Muscle of leg (tissue), 3 donors: ENCODE measurements at regions not wholly inside any gene's neighbourhood (a gene's known extent, or its start where the extent isn't known, plus 50 kb on each side); places are given as distances from the start of the nearest gene placed in this dataset.
A peak's percentile ranks its signal among the peaks of the same experiment; 100 is the strongest.

Experiments
- DNase-seq: peaks from one replicate; pipeline ENCODE4 v3.0.0; 2013
- H3K27ac ChIP-seq: one replicate; pipeline ENCODE4 v1.5.1; 2013; ENCODE audit warnings: mild to moderate bottlenecking, low read length, control low read depth
- H3K27me3 ChIP-seq: one replicate; pipeline ENCODE4 v1.6.1; 2013; ENCODE audit warnings: low read length; ENCODE audit not compliant: control insufficient read depth, insufficient read depth
- H3K36me3 ChIP-seq: one replicate; pipeline ENCODE4 v1.6.1; 2013; ENCODE audit warnings: low read length; ENCODE audit not compliant: control insufficient read depth, insufficient read depth
- H3K4me1 ChIP-seq: one replicate; pipeline ENCODE4 v1.6.1; 2013; ENCODE audit warnings: low read length; ENCODE audit not compliant: control insufficient read depth, insufficient read depth
- H3K4me3 ChIP-seq: one replicate; pipeline ENCODE4 v1.5.1; 2013; ENCODE audit warnings: low read length, control low read depth
- H3K9me3 ChIP-seq: replicated peaks from 2 replicates; pipeline ENCODE4 v1.6.1; 2013; ENCODE audit warnings: low read depth, low read length; ENCODE audit not compliant: control insufficient read depth
- WGBS: methylation state at CpG from one replicate; pipeline ENCODE4 v1.1.5; 2013; ENCODE audit warnings: missing lambda C conversion rate; ENCODE audit not compliant: insufficient coverage; 5-methylcytosine and 5-hydroxymethylcytosine counted together

- no CpG with 5 or more reads among the region's 2 CpGs for WGBS
- no peak overlapping the region for H3K27ac ChIP-seq
- H3K9me3 ChIP-seq: peaks cover 4% of the 10 kb centered on the region
- H3K4me1 ChIP-seq: no peaks in the 10 kb centered on the region
- H3K36me3 ChIP-seq: no peaks in the 10 kb centered on the region
- no peak overlapping the region for H3K4me3 ChIP-seq
- no peaks in the 10 kb centered on the region for H3K27me3 ChIP-seq
- no peak for DNase-seq
Measured at GRCh38 chr9:108094676-108094993, 605.1 kb upstream of the KLF4 start.

GRCh38 chr9:108093773-108094675 lies 604.5 kb upstream of the KLF4 start:
- DNase-seq: no peak
- H3K9me3 ChIP-seq: peaks cover 4% of the 10 kb centered on the region
- H3K4me3 ChIP-seq: no peak overlapping the region
- no peaks in the 10 kb centered on the region for H3K36me3 ChIP-seq
- no peaks in the 10 kb centered on the region for H3K27me3 ChIP-seq
- no peaks in the 10 kb centered on the region for H3K4me1 ChIP-seq
- H3K27ac ChIP-seq: no peak overlapping the region
- WGBS: no CpG with 5 or more reads among the region's 1 CpG

GRCh38 chr9:108088916-108089315 lies 599.3 kb upstream of the KLF4 start:
- DNase-seq: no peak
- H3K4me3 ChIP-seq: no peak overlapping the region
- no peaks in the 10 kb centered on the region for H3K4me1 ChIP-seq
- H3K36me3 ChIP-seq: no peaks in the 10 kb centered on the region
- peaks cover 4% of the 10 kb centered on the region for H3K9me3 ChIP-seq
- no peaks in the 10 kb centered on the region for H3K27me3 ChIP-seq
- WGBS: 93% methylated on average over 2 of the region's 3 CpGs
- no peak overlapping the region for H3K27ac ChIP-seq

GRCh38 chr9:108087781-108088180 lies 598.2 kb upstream of the KLF4 start:
- WGBS: 80% methylated on average over 4 of the region's 5 CpGs
- H3K9me3 ChIP-seq: peaks cover 3% of the 10 kb centered on the region
- no peaks in the 10 kb centered on the region for H3K36me3 ChIP-seq
- H3K27ac ChIP-seq: no peak overlapping the region
- no peak overlapping the region for H3K4me3 ChIP-seq
- no peak for DNase-seq
- no peaks in the 10 kb centered on the region for H3K4me1 ChIP-seq
- H3K27me3 ChIP-seq: no peaks in the 10 kb centered on the region

- H3K9me3 ChIP-seq: no peaks in the 10 kb centered on the region
- 38% methylated on average over 3 of the region's 4 CpGs for WGBS
- H3K27me3 ChIP-seq: no peaks in the 10 kb centered on the region
- no peak overlapping the region for H3K4me3 ChIP-seq
- H3K36me3 ChIP-seq: no peaks in the 10 kb centered on the region
- H3K4me1 ChIP-seq: no peaks in the 10 kb centered on the region
- DNase-seq: no peak
- no peak overlapping the region for H3K27ac ChIP-seq
Measured at GRCh38 chr9:108086624-108087023, 597.1 kb upstream of the KLF4 start.

- Histone ChIP-seq H3K4me3 (no peak overlapping the region), H3K36me3 (no peaks in the 10 kb centered on the region), H3K4me1 (peaks cover 2% of the 10 kb centered on the region), H3K27me3 (no peaks in the 10 kb centered on the region), H3K27ac (no peak overlapping the region), H3K9me3 (no peaks in the 10 kb centered on the region)
- 96% methylated on average over 4 of the region's 6 CpGs for WGBS
- no peak for DNase-seq
Measured at GRCh38 chr9:108085294-108085693, 595.7 kb upstream of the KLF4 start.

- Histone ChIP-seq H3K36me3 (no peaks in the 10 kb centered on the region), H3K4me1 (peaks cover 4% of the 10 kb centered on the region), H3K4me3 (no peak overlapping the region), H3K27ac (no peak overlapping the region), H3K27me3 (no peaks in the 10 kb centered on the region), H3K9me3 (no peaks in the 10 kb centered on the region)
- DNase-seq: peak; percentile 36
- WGBS: 76% methylated on average over 3 of the region's 3 CpGs
Measured at GRCh38 chr9:108083796-108084352, 594.3 kb upstream of the KLF4 start.

- H3K4me3 ChIP-seq: no peak overlapping the region
- WGBS: 82% methylated on average over 3 of the region's 6 CpGs
- no peak for DNase-seq
- no peaks in the 10 kb centered on the region for H3K27me3 ChIP-seq
- no peaks in the 10 kb centered on the region for H3K9me3 ChIP-seq
- H3K36me3 ChIP-seq: no peaks in the 10 kb centered on the region
- peaks cover 9% of the 10 kb centered on the region for H3K4me1 ChIP-seq
- H3K27ac ChIP-seq: no peak overlapping the region
Measured at GRCh38 chr9:108083160-108083750, 593.7 kb upstream of the KLF4 start.

- Histone ChIP-seq H3K36me3 (no peaks in the 10 kb centered on the region), H3K27me3 (no peaks in the 10 kb centered on the region), H3K4me3 (no peak overlapping the region), H3K4me1 (peaks cover 14% of the 10 kb centered on the region), H3K9me3 (no peaks in the 10 kb centered on the region), H3K27ac (no peak overlapping the region)
- no peak for DNase-seq
Measured at GRCh38 chr9:108081112-108081511, 591.5 kb upstream of the KLF4 start.

GRCh38 chr9:108080285-108080684 lies 590.7 kb upstream of the KLF4 start:
- no peaks in the 10 kb centered on the region for H3K36me3 ChIP-seq
- no peak overlapping the region for H3K4me3 ChIP-seq
- H3K4me1 ChIP-seq: peaks cover 14% of the 10 kb centered on the region
- DNase-seq: no peak
- H3K9me3 ChIP-seq: no peaks in the 10 kb centered on the region
- no peaks in the 10 kb centered on the region for H3K27me3 ChIP-seq
- H3K27ac ChIP-seq: no peak overlapping the region
- WGBS: 89% methylated on average over 2 of the region's 3 CpGs
